PC-3 (cell line): ENCODE measurements at regions not wholly inside any gene's neighbourhood (a gene's known extent, or its start where the extent isn't known, plus 50 kb on each side); places are given as distances from the start of the nearest gene placed in this dataset.

Experiments
- ATAC-seq: fragments of 200-7000 bp; cut with Tn5 transposase; 2 replicates; pipeline ENCODE4 v1.9.1; 2020; ENCODE audit warnings: mild to moderate bottlenecking, moderate library complexity
- BruUV-seq: library from RNA; stranded (reverse); fragments of 400-500 nt; replicated peaks from 2 replicates; lab custom pipeline; 2021; lab: Mats Ljungman, UMichigan
- CTCF ChIA-PET: fragments of 300-600 bp; sonication (Branson Sonifier 250); formaldehyde crosslinking; loops from one replicate; lab custom pipeline; 2022; ENCODE audit warnings: antibody characterized with exemption; lab: Charles Lee
- POLR2A ChIA-PET: fragments of 300-600 bp; sonication (Branson Sonifier 250); formaldehyde crosslinking; loops from one replicate; lab custom pipeline; 2022; ENCODE audit warnings: antibody characterized with exemption; ENCODE audit not compliant: unreplicated experiment; lab: Charles Lee
- DNase-seq: peaks from one replicate; pipeline ENCODE4 v3.0.0-alpha.2; 2015
- H2AFZ ChIP-seq: fragments of 300-600 bp; sonication (generic); 2 replicates; pipeline ENCODE4 v1.6.0; 2016; ENCODE audit warnings: antibody characterized with exemption, low read length
- H3F3A ChIP-seq: fragments of 300-600 bp; sonication (generic); one replicate; pipeline ENCODE4 v1.6.0; 2017; ENCODE audit warnings: antibody characterized with exemption, low read length, control low read depth, mild to moderate bottlenecking; ENCODE audit not compliant: unreplicated experiment
- H3K27ac ChIP-seq: fragments of 300-600 bp; sonication (generic); 2 replicates; pipeline ENCODE4 v1.5.1; 2016; ENCODE audit warnings: mild to moderate bottlenecking, low read length
- H3K27me3 ChIP-seq: fragments of 300-600 bp; sonication (generic); 2 replicates; pipeline ENCODE4 v1.6.1; 2016; ENCODE audit warnings: low read length, mixed read lengths
- H3K36me3 ChIP-seq: fragments of 300-600 bp; sonication (generic); 2 replicates; pipeline ENCODE4 v1.6.1; 2016; ENCODE audit warnings: low read depth, mixed run types, low read length, mixed read lengths
- H3K4me1 ChIP-seq: fragments of 300-600 bp; sonication (generic); 2 replicates; pipeline ENCODE4 v1.5.1; 2016; ENCODE audit warnings: low read length; ENCODE audit not compliant: insufficient read depth
- H3K4me2 ChIP-seq: fragments of 300-600 bp; sonication (generic); 2 replicates; pipeline ENCODE4 v1.6.0; 2016; ENCODE audit warnings: low read length
- H3K4me3 ChIP-seq: fragments of 300-600 bp; sonication (generic); 2 replicates; pipeline ENCODE4 v1.5.1; 2016; ENCODE audit warnings: mild to moderate bottlenecking, low read length, mixed read lengths
- H3K79me2 ChIP-seq: fragments of 300-600 bp; sonication (generic); 2 replicates; pipeline ENCODE4 v1.6.1; 2017; ENCODE audit warnings: low read length, mixed read lengths
- H3K9ac ChIP-seq: fragments of 300-600 bp; sonication (generic); 2 replicates; pipeline ENCODE4 v1.6.0; 2016; ENCODE audit warnings: mild to moderate bottlenecking, low read length
- H3K9me2 ChIP-seq: fragments of 300-600 bp; sonication (generic); replicated peaks from 2 replicates; pipeline ENCODE4 v1.6.1; 2016; ENCODE audit warnings: mixed run types, low read length, mixed read lengths
- H3K9me3 ChIP-seq: fragments of 300-600 bp; sonication (generic); 2 replicates; pipeline ENCODE4 v1.6.1; 2016; ENCODE audit warnings: low read length, mixed read lengths
- H4K20me1 ChIP-seq: fragments of 300-600 bp; sonication (generic); 2 replicates; pipeline ENCODE4 v1.6.1; 2016; ENCODE audit warnings: low read length, mixed read lengths
- EZH2 ChIP-seq: fragments of 300-600 bp; sonication (generic); IDR thresholded peaks from one replicate; pipeline ENCODE4 v1.6.1; 2017; ENCODE audit warnings: antibody characterized with exemption, mild to moderate bottlenecking, low read length; ENCODE audit not compliant: unreplicated experiment
- EZH2phosphoT487 ChIP-seq: fragments of 300-600 bp; sonication (generic); IDR thresholded peaks from 2 replicates; pipeline ENCODE4 v1.6.1; 2018; ENCODE audit warnings: mild to moderate bottlenecking, antibody characterized with exemption, low read length, borderline replicate concordance
- intact Hi-C: fragments of 100-400 bp; cut with micrococcal nuclease; formaldehyde crosslinking; loops from 2 replicates; pipeline ENCODE4 v1.9.0; 2023
- TF ChIP-seq, protein P1 (sequence below): fragments of 300-600 bp; sonication (generic); conservative IDR thresholded peaks from 2 replicates; pipeline ENCODE4 v1.5.1; 2017; ENCODE audit warnings: antibody characterized with exemption, low read depth, mild to moderate bottlenecking, low read length

DNA sequence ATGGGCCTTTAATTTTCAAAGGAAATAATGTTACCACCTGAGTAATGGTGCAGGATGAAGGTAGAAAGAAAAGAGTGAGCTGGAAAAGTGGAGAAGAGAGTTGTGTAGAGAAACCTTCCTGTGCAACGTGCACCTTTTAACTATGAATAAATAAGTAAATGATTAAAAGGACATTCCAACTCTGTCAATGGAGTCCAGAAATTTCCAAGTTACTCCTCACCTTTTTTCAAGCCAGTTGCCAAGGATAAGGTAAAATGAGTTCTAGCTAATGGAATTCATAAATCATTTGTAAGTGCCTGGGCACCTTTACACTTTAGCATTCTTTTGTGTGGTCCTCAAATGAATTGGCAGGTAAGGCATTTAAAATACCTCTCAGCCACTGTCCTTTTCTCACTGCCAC is 549.4 kb upstream of the NRP1 start:
- ChIA-PET CTCF (no interaction called here), POLR2A (interaction anchor here (0.5 kb wide), 1 partner anchor 436 kb away, joined by 3 read pairs; no protein-coding TSS in a partner anchor)
- intact Hi-C loops: no loop called here
- Histone ChIP-seq H3K4me1 (no peaks in the 10 kb centered on the region), H3K27me3 (no peaks in the 10 kb centered on the region), H3K36me3 (no peaks in the 10 kb centered on the region), H3K4me2 (no peak overlapping the region), H3F3A (no peaks in the 10 kb centered on the region), H3K27ac (no peak overlapping the region), H3K9ac (no peak overlapping the region), H3K9me3 (no peaks in the 10 kb centered on the region), H3K4me3 (no peak overlapping the region), H4K20me1 (no peaks in the 10 kb centered on the region), H3K79me2 (no peaks in the 10 kb centered on the region), H3K9me2 (no peaks in the 10 kb centered on the region), H2AFZ (no peak overlapping the region)
- no TSS peak for BruUV-seq
- ATAC-seq (no peak), DNase-seq (no peak)
- TF ChIP-seq EZH2phosphoT487: no peak
- TF ChIP-seq, protein P1, sequence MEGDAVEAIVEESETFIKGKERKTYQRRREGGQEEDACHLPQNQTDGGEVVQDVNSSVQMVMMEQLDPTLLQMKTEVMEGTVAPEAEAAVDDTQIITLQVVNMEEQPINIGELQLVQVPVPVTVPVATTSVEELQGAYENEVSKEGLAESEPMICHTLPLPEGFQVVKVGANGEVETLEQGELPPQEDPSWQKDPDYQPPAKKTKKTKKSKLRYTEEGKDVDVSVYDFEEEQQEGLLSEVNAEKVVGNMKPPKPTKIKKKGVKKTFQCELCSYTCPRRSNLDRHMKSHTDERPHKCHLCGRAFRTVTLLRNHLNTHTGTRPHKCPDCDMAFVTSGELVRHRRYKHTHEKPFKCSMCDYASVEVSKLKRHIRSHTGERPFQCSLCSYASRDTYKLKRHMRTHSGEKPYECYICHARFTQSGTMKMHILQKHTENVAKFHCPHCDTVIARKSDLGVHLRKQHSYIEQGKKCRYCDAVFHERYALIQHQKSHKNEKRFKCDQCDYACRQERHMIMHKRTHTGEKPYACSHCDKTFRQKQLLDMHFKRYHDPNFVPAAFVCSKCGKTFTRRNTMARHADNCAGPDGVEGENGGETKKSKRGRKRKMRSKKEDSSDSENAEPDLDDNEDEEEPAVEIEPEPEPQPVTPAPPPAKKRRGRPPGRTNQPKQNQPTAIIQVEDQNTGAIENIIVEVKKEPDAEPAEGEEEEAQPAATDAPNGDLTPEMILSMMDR: no peak
- no peak for TF ChIP-seq EZH2

GRCh38 chr10:33882996-33883395 is 548.5 kb upstream of the NRP1 start:
- Histone ChIP-seq H3K9me2 (no peaks in the 10 kb centered on the region), H3K9ac (no peak overlapping the region), H3K4me1 (no peaks in the 10 kb centered on the region), H3F3A (no peaks in the 10 kb centered on the region), H3K9me3 (no peaks in the 10 kb centered on the region), H3K4me2 (no peak overlapping the region), H4K20me1 (no peaks in the 10 kb centered on the region), H3K27me3 (no peaks in the 10 kb centered on the region), H3K79me2 (no peaks in the 10 kb centered on the region), H3K36me3 (no peaks in the 10 kb centered on the region), H2AFZ (no peak overlapping the region), H3K4me3 (no peak overlapping the region), H3K27ac (no peak overlapping the region)
- intact Hi-C loops: no loop called here
- ChIA-PET CTCF (no interaction called here), POLR2A (no interaction called here)
- TF ChIP-seq EZH2 (no peak), EZH2phosphoT487 (no peak)
- TF ChIP-seq, protein P1: no peak
- BruUV-seq: no TSS peak
- DNase-seq (no peak), ATAC-seq (no peak)

DNA sequence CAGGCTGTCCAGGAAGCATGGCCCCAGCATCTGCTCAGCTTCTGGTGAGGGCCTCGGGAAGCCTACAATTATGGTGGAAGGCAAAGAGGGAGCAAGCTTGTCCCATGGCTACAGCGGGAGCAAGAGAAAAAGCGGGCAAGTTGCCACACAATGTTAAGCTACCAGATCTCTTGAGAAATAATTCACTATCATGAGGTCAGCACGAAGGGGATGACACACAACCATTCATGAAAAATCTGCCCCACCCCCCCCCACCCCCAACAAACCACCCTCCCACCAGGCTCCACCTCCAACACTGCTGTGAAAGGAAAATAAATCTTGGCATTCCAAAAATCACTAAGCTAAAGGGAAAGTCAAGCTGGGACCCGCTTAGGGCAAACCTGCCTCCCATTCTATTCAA is 545.8 kb upstream of the NRP1 start:
- ATAC-seq (no peak), DNase-seq (no peak)
- no peaks in the 10 kb centered on the region for H3K9me3 ChIP-seq
- no peak overlapping the region for H3K4me3 ChIP-seq
- no peak overlapping the region for H3K27ac ChIP-seq
- POLR2A ChIA-PET: no interaction called here
- no peaks in the 10 kb centered on the region for H3F3A ChIP-seq
- no peaks in the 10 kb centered on the region for H3K4me1 ChIP-seq
- H3K27me3 ChIP-seq: no peaks in the 10 kb centered on the region
- H4K20me1 ChIP-seq: no peaks in the 10 kb centered on the region
- no peaks in the 10 kb centered on the region for H3K79me2 ChIP-seq
- no peak overlapping the region for H3K9ac ChIP-seq
- H3K4me2 ChIP-seq: no peak overlapping the region
- intact Hi-C loops: no loop called here
- H2AFZ ChIP-seq: no peak overlapping the region
- CTCF ChIA-PET: no interaction called here
- no peaks in the 10 kb centered on the region for H3K9me2 ChIP-seq
- no peaks in the 10 kb centered on the region for H3K36me3 ChIP-seq
- TF ChIP-seq EZH2phosphoT487 (no peak), EZH2 (no peak)
- TF ChIP-seq, protein P1: no peak
- no TSS peak for BruUV-seq
